Mesothelial cell of epicardium (in vitro differentiated cells): ENCODE measurements at regions not wholly inside any gene's neighbourhood (a gene's known extent, or its start where the extent isn't known, plus 50 kb on each side); places are given as distances from the start of the nearest gene placed in this dataset.
"Not testable (repeated sequence)": the region's sequence is repeated elsewhere in the genome, so short reads cannot be mapped to it uniquely, and the experiment has no call there.

Experiments used
- DNase-seq, 2 experiments: peaks; one replicate each; pipeline ENCODE4 v3.0.0; 2021; ENCODE audit warnings: low spot score in 2 of 2; ENCODE audit not compliant: unreplicated experiment in 2 of 2
- H3K27ac Mint-ChIP-seq: 2 replicates; pipeline ENCODE4 v1.8.0; 2021; ENCODE audit warnings: mixed read lengths
- H3K27me3 Mint-ChIP-seq: 2 replicates; pipeline ENCODE4 v1.8.0; 2021; ENCODE audit warnings: low read depth, mixed read lengths
- H3K36me3 Mint-ChIP-seq: 2 replicates; pipeline ENCODE4 v1.8.0; 2021; ENCODE audit warnings: mixed read lengths
- H3K4me1 Mint-ChIP-seq: 2 replicates; pipeline ENCODE4 v1.8.0; 2021; ENCODE audit warnings: mixed read lengths
- H3K4me3 Mint-ChIP-seq: 2 replicates; pipeline ENCODE4 v1.8.0; 2021; ENCODE audit warnings: mild to moderate bottlenecking, moderate library complexity, mixed read lengths
- H3K9me3 Mint-ChIP-seq: 2 replicates; pipeline ENCODE4 v1.8.0; 2021; ENCODE audit warnings: mixed read lengths
- TF ChIP-seq, protein P1 (sequence below): fragments of 200-600 bp; sonication (generic); IDR thresholded peaks from one replicate; pipeline ENCODE4 v1.5.0; 2021; ENCODE audit warnings: antibody characterized with exemption; ENCODE audit not compliant: unreplicated experiment

GRCh38 chr14:81613341-81614045 lies 79.8 kb upstream of the SEL1L start:
- H3K27me3 Mint-ChIP-seq, result no peaks in the 10 kb centered on the region
- H3K4me1 Mint-ChIP-seq, result no peaks in the 10 kb centered on the region
- peaks cover 4% of the 10 kb centered on the region for H3K9me3 Mint-ChIP-seq
- H3K27ac Mint-ChIP-seq, result no peak overlapping the region
- TF ChIP-seq, protein P1, sequence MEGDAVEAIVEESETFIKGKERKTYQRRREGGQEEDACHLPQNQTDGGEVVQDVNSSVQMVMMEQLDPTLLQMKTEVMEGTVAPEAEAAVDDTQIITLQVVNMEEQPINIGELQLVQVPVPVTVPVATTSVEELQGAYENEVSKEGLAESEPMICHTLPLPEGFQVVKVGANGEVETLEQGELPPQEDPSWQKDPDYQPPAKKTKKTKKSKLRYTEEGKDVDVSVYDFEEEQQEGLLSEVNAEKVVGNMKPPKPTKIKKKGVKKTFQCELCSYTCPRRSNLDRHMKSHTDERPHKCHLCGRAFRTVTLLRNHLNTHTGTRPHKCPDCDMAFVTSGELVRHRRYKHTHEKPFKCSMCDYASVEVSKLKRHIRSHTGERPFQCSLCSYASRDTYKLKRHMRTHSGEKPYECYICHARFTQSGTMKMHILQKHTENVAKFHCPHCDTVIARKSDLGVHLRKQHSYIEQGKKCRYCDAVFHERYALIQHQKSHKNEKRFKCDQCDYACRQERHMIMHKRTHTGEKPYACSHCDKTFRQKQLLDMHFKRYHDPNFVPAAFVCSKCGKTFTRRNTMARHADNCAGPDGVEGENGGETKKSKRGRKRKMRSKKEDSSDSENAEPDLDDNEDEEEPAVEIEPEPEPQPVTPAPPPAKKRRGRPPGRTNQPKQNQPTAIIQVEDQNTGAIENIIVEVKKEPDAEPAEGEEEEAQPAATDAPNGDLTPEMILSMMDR, result no peak
- no peaks in the 10 kb centered on the region for H3K36me3 Mint-ChIP-seq
- no peak overlapping the region for H3K4me3 Mint-ChIP-seq
- no peak for DNase-seq

DNA sequence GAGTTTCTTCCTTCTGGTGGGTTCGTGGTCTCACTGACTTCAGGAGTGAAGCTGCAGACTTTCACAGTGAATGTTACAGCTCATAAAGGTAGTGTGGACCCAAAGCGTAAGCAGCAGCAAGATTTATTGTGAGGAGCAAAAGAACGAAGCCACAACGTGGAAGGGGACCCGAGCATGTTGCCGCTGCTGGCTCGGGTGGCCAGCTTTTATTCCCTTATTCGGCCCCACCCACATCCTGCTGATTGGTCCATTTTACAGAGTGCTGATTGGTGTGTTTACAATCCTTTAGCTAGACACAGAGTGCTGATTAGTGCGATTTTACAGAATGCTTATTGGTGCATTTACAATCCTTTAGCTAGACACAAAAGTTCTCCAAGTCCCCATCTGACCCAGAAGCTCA lies 80.6 kb upstream of the SEL1L start:
- not testable (repeated sequence) for DNase-seq, H3K4me3 Mint-ChIP-seq, H3K36me3 Mint-ChIP-seq, H3K9me3 Mint-ChIP-seq, H3K27me3 Mint-ChIP-seq, H3K4me1 Mint-ChIP-seq, H3K27ac Mint-ChIP-seq

- no peaks in the 10 kb centered on the region for H3K9me3 Mint-ChIP-seq
These were observed 85.0 kb upstream of the SEL1L start for GRCh38 chr14:81618695-81619094.

GRCh38 chr14:81619816-81620215 lies 86.2 kb upstream of the SEL1L start:
- no peaks in the 10 kb centered on the region for H3K36me3 Mint-ChIP-seq
- H3K27ac Mint-ChIP-seq, result no peak overlapping the region
- H3K4me3 Mint-ChIP-seq, result no peak overlapping the region
- TF ChIP-seq, protein P1, result no peak
- H3K4me1 Mint-ChIP-seq, result no peaks in the 10 kb centered on the region
- no peaks in the 10 kb centered on the region for H3K9me3 Mint-ChIP-seq
- no peak for DNase-seq
- peaks cover 9% of the 10 kb centered on the region for H3K27me3 Mint-ChIP-seq

More at GRCh38 chr14:81618695-81619094, 85.0 kb upstream of the SEL1L start:
- Mint-ChIP-seq H3K4me3 (no peak overlapping the region), H3K4me1 (no peaks in the 10 kb centered on the region), H3K36me3 (no peaks in the 10 kb centered on the region), H3K27me3 (peaks cover 4% of the 10 kb centered on the region), H3K27ac (no peak overlapping the region)
- TF ChIP-seq, protein P1, result no peak
- DNase-seq, result no peak

DNA sequence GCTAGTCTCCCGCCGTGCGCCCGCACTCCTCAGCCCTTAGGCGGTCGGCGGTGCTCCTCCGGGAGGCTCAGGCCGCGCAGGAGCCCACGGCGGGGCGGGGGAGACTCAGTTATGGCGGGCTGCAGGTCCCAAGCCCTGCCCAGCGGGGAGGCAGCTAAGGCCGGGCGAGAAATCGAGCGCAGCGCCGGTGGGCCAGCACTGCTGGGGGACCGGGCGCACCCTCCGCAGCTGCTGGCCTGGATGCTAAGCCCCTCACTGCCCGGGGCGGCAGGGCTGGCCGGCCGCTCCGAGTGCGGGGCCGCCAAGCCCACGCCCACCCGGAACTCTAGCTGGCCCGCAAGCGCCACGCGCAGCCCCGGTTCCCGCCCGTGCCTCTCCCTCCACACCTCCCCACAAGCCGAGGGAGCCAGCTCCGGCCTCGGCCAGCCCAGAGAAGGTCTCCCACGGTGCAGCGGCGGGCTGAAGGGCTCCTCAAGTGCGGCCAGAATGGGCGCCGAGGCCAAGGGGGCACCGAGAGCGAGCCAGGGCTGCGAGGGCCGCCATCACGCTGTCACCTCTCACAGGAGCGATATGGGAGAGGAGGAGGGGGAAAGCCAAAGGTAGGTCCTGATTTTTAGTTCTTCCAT lies 90.2 kb upstream of the SEL1L start:
- not testable (repeated sequence) for H3K9me3 Mint-ChIP-seq, DNase-seq, H3K36me3 Mint-ChIP-seq, H3K4me3 Mint-ChIP-seq, H3K27ac Mint-ChIP-seq, H3K4me1 Mint-ChIP-seq
- peaks cover 12% of the 10 kb centered on the region for H3K27me3 Mint-ChIP-seq

DNA sequence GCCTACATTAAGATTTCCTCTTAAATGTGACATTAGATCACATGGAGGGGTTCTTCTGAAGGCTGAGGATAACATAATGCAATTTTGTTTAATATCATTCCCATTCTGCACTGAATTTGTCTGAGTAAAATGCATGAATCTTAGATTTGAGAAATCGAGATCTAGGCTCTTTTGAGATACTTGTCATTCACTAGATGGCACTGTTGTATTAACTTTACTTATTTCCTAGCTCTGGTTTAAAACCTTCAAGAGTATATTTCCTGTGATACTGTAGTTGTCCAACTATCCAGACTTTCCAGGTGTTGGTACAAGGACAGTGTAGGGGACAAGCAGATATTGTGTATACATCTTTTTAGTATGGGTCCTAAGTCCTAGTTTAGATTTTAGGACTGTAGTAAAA lies 91.7 kb upstream of the SEL1L start:
- Mint-ChIP-seq H3K27me3 (peaks cover 12% of the 10 kb centered on the region), H3K4me1 (no peaks in the 10 kb centered on the region), H3K27ac (no peak overlapping the region), H3K4me3 (no peak overlapping the region), H3K36me3 (no peaks in the 10 kb centered on the region), H3K9me3 (no peaks in the 10 kb centered on the region)
- TF ChIP-seq, protein P1, result no peak
- DNase-seq, result no peak
